NCI-H2196 (cell line): ENCODE measurements at regions not wholly inside any gene's neighbourhood (a gene's known extent, or its start where the extent isn't known, plus 50 kb on each side); places are given as distances from the start of the nearest gene placed in this dataset.
"Not testable (repeated sequence)": the region's sequence is repeated elsewhere in the genome, so short reads cannot be mapped to it uniquely, and the experiment has no call there.

ENCODE experiments used
- DNase-seq: peaks from one replicate; lab custom pipeline; 2025; ENCODE audit not compliant: unreplicated experiment; lab: John Stamatoyannopoulos, UW

GRCh38 chr12:61974461-61974860, 285.7 kb upstream of the USP15 start:
- no peak for DNase-seq

- no peak for DNase-seq
These were observed 274.4 kb upstream of the USP15 start for GRCh38 chr12:61985830-61986229.

GRCh38 chr12:61987173-61987572, 273.0 kb upstream of the USP15 start:
- no peak for DNase-seq

- DNase-seq: no peak
These were observed 268.5 kb upstream of the USP15 start for GRCh38 chr12:61991661-61992060.

- DNase-seq: no peak
These were observed 266.4 kb upstream of the USP15 start for GRCh38 chr12:61993734-61994345.

- DNase-seq: no peak
These were observed 263.5 kb upstream of the USP15 start for GRCh38 chr12:61996717-61997116.

GRCh38 chr12:61998791-61999190, 261.4 kb upstream of the USP15 start:
- no peak for DNase-seq

- DNase-seq: no peak
These were observed 260.9 kb upstream of the USP15 start for GRCh38 chr12:61999311-61999710.

- no peak for DNase-seq
These were observed 258.8 kb upstream of the USP15 start for GRCh38 chr12:62001424-62001823.

- no peak for DNase-seq
These were observed 257.0 kb upstream of the USP15 start for GRCh38 chr12:62003226-62003625.

GRCh38 chr12:62003701-62004100, 256.5 kb upstream of the USP15 start:
- no peak for DNase-seq

GRCh38 chr12:62005615-62006014, 254.6 kb upstream of the USP15 start:
- no peak for DNase-seq

GRCh38 chr12:62006076-62006732, 254.0 kb upstream of the USP15 start:
- DNase-seq: peak; percentile 25

GRCh38 chr12:62008703-62009102, 251.5 kb upstream of the USP15 start:
- DNase-seq: no peak

GRCh38 chr12:62009445-62009844, 250.8 kb upstream of the USP15 start:
- no peak for DNase-seq

GRCh38 chr12:62010331-62010906, 249.8 kb upstream of the USP15 start:
- DNase-seq: not testable (repeated sequence)

- DNase-seq: not testable (repeated sequence)
These were observed 249.2 kb upstream of the USP15 start for GRCh38 chr12:62010973-62011372.

GRCh38 chr12:62014330-62014729, 245.9 kb upstream of the USP15 start:
- no peak for DNase-seq

- no peak for DNase-seq
These were observed 244.2 kb upstream of the USP15 start for GRCh38 chr12:62016021-62016420.

GRCh38 chr12:62021808-62022207, 238.4 kb upstream of the USP15 start:
- DNase-seq: no peak

- no peak for DNase-seq
These were observed 231.7 kb upstream of the USP15 start for GRCh38 chr12:62028536-62028935.

- no peak for DNase-seq
These were observed 227.3 kb upstream of the USP15 start for GRCh38 chr12:62032870-62033269.
